A549 (cell line): ENCODE measurements at regions not wholly inside any gene's neighbourhood (a gene's known extent, or its start where the extent isn't known, plus 50 kb on each side); places are given as distances from the start of the nearest gene placed in this dataset.

Experiments
- ATAC-seq, 2 experiments: fragments of 200-7000 bp in 1 of 2; fragments of >200 bp in 1 of 2; cut with Nextera tagmentation in 1 of 2; cut with Tn5 transposase in 1 of 2; 3 replicates each; pipeline versions ENCODE4 v1.8.0 to v1.9.1; 2018 to 2020; ENCODE audit warnings: mild to moderate bottlenecking in 1 of 2, moderate library complexity in 1 of 2
- CTCF ChIA-PET: fragments of 300-600 bp; sonication (Branson Sonifier 250); formaldehyde crosslinking; extraction: SDS; loops from one replicate; lab custom pipeline; 2021; ENCODE audit warnings: antibody characterized with exemption, inconsistent platforms; lab: Yijun Ruan, JAX
- POLR2A ChIA-PET: fragments of 350-600 bp; formaldehyde crosslinking; extraction: SDS; loops from one replicate; lab custom pipeline; 2021; ENCODE audit warnings: antibody characterized with exemption, inconsistent platforms; lab: Yijun Ruan, JAX
- DNase-seq, 2 experiments: peaks; one replicate each; pipeline versions ENCODE4 v3.0.0 to v3.0.0-alpha.2; 2011 to 2016; ENCODE audit warnings: low read depth in 1 of 2, low spot score in 1 of 2
- FAIRE-seq: peaks from 2 replicates; lab custom pipeline; 2011; peaks lifted over from hg19 to GRCh38; lab: Jason Lieb, UNC
- H3K27ac ChIP-seq, 2 experiments: fragments of >200 bp; sonication (Bioruptor Twin); formaldehyde crosslinking; 3 replicates each; pipeline ENCODE4 v1.5.1; 2016 to 2017
- H3K4me1 ChIP-seq: fragments of >200 bp; sonication (Bioruptor Twin); formaldehyde crosslinking; 3 replicates; pipeline ENCODE4 v1.6.1; 2016
- H3K4me2 ChIP-seq: fragments of >200 bp; sonication (Bioruptor Twin); formaldehyde crosslinking; 3 replicates; pipeline ENCODE4 v1.6.1; 2016
- H3K4me3 ChIP-seq: fragments of >200 bp; sonication (Bioruptor Twin); formaldehyde crosslinking; 3 replicates; pipeline ENCODE4 v1.5.1; 2016
- H3K9me3 ChIP-seq: fragments of >200 bp; sonication (Bioruptor Twin); formaldehyde crosslinking; 3 replicates; pipeline ENCODE4 v1.6.1; 2016
- BCL3 ChIP-seq: fragments of >200 bp; sonication (Bioruptor Twin); formaldehyde crosslinking; IDR thresholded peaks from 3 replicates; pipeline ENCODE4 v1.6.1; 2016
- CEBPB ChIP-seq, 2 experiments: fragments of >200 bp in 1 of 2; sonication (Bioruptor Twin) in 1 of 2; formaldehyde crosslinking in 1 of 2; IDR thresholded peaks; 2 replicates each; pipeline ENCODE4 v1.6.1; 2012 to 2016
- CHD4 ChIP-seq: fragments of 200-600 bp; sonication (generic); IDR thresholded peaks from 2 replicates; pipeline ENCODE4 v1.6.1; 2016; ENCODE audit warnings: antibody characterized with exemption, mild to moderate bottlenecking, borderline replicate concordance
- CTCF ChIP-seq: fragments of >200 bp; sonication (Bioruptor Twin); formaldehyde crosslinking; IDR thresholded peaks from 3 replicates; pipeline ENCODE4 v1.5.1; 2016
- EHMT2 ChIP-seq: fragments of 200-600 bp; sonication (generic); IDR thresholded peaks from 2 replicates; pipeline ENCODE4 v1.6.1; 2016; ENCODE audit warnings: antibody characterized with exemption, low read depth, mild to moderate bottlenecking, moderate library complexity
- ESRRA ChIP-seq: fragments of 150-350 bp; IDR thresholded peaks from 2 replicates; pipeline ENCODE4 v1.6.1; 2014; ENCODE audit warnings: mild to moderate bottlenecking, low read length, borderline replicate concordance
- FOSL2 ChIP-seq, 2 experiments: fragments of 450-650 bp in 1 of 2; fragments of >200 bp in 1 of 2; sonication (Bioruptor Twin) in 1 of 2; formaldehyde crosslinking; IDR thresholded peaks; 2 replicates each; pipeline versions ENCODE4 v1.5.0 to v1.6.1; 2016 to 2020; ENCODE audit warnings: mild to moderate bottlenecking in 1 of 2, moderate library complexity in 1 of 2
- FOXS1 ChIP-seq: fragments of 250-450 bp; sonication (Bioruptor Pico); IDR thresholded peaks from 2 replicates; pipeline ENCODE4 v1.5.0; 2020; ENCODE audit warnings: mild to moderate bottlenecking, moderate library complexity
- GATA3 ChIP-seq: IDR thresholded peaks from 2 replicates; pipeline ENCODE4 v1.6.1; 2012; ENCODE audit warnings: borderline replicate concordance
- HES2 ChIP-seq: fragments of >200 bp; sonication (Bioruptor Twin); formaldehyde crosslinking; IDR thresholded peaks from 2 replicates; pipeline ENCODE4 v1.6.1; 2016
- MAZ ChIP-seq: fragments of 150-350 bp; IDR thresholded peaks from 2 replicates; pipeline ENCODE4 v1.6.1; 2014; ENCODE audit warnings: antibody characterized with exemption, low read depth, low read length, borderline replicate concordance
- MYC ChIP-seq: IDR thresholded peaks from 2 replicates; pipeline ENCODE4 v1.6.1; 2012; ENCODE audit warnings: mild to moderate bottlenecking, inconsistent platforms, low read length, improper control_type of control experiment, borderline replicate concordance
- NFE2L2 ChIP-seq: fragments of 150-350 bp; conservative IDR thresholded peaks from 2 replicates; pipeline ENCODE4 v1.6.1; 2014; ENCODE audit warnings: low read length
- POLR2AphosphoS2 ChIP-seq: conservative IDR thresholded peaks from 2 replicates; pipeline ENCODE4 v1.6.1; 2012; ENCODE audit warnings: low read length, improper control_type of control experiment, inconsistent platforms
- RCOR1 ChIP-seq: fragments of 150-350 bp; IDR thresholded peaks from 2 replicates; pipeline ENCODE4 v1.6.1; 2014; ENCODE audit warnings: antibody characterized with exemption, low read length, low read depth
- TP53 ChIP-seq: fragments of 250-450 bp; sonication (Bioruptor Pico); IDR thresholded peaks from 2 replicates; pipeline ENCODE4 v1.5.0; 2021; ENCODE audit warnings: mild to moderate bottlenecking, moderate library complexity
- USF2 ChIP-seq: fragments of 450-650 bp; IDR thresholded peaks from 2 replicates; pipeline ENCODE4 v1.6.1; 2014; ENCODE audit warnings: antibody characterized with exemption
- ZSCAN20 ChIP-seq: fragments of 250-450 bp; sonication (Bioruptor Pico); IDR thresholded peaks from 2 replicates; pipeline ENCODE4 v1.8.0; 2022; ENCODE audit warnings: mild to moderate bottlenecking, moderate library complexity
- WGBS: methylation state at CpG from one replicate; pipeline ENCODE4 v1.1.6; 2017; ENCODE audit errors: missing lambda C conversion rate; 5-methylcytosine and 5-hydroxymethylcytosine counted together
- TF ChIP-seq, protein P1 (sequence below): fragments of 250-450 bp; sonication (Bioruptor Pico); IDR thresholded peaks from 2 replicates; pipeline ENCODE4 v1.5.0; 2020; ENCODE audit warnings: low read depth, mild to moderate bottlenecking, moderate library complexity
- TF ChIP-seq, protein P2 (sequence below): fragments of 150-350 bp; IDR thresholded peaks from 2 replicates; pipeline ENCODE4 v1.6.1; 2014; ENCODE audit warnings: low read depth, mild to moderate bottlenecking, low read length
- TF ChIP-seq, protein P3 (sequence below): IDR thresholded peaks from 2 replicates; pipeline ENCODE4 v1.6.1; 2012

DNA sequence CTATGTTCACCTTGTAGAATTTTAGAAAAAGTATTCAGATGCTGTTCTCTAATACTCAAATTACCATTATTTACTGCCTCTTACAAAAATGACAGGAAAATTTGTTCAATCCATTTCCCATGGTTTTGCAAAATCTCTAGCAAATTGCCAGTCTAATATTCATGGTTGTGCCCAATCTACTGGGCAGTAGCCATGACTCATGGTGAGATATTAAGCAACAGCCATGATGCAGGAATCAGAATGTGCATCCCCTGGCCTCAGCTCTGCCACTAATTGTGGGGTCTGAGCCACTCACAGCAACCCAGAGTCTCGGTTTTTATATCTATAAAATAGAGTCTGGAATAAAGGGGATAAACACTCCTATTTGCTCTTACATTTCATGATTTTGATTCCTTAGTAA lies 353.6 kb downstream of the DEPDC1B start:
- no peak overlapping the region for H3K4me2 ChIP-seq
- CTCF ChIA-PET = no interaction called here
- ATAC-seq = 0 out of 6 replicates have a peak, but pooled peaks of 1 of the 2 experiments have one; percentile 30
- POLR2A ChIA-PET = interaction anchor here (1.0 kb wide), 1 partner anchor 150 kb away, joined by 3 read pairs; no protein-coding TSS in a partner anchor
- no peak for TF ChIP-seq MYC
- no peak for TF ChIP-seq RCOR1
- no peak for TF ChIP-seq FOSL2 (IDR thresholded peaks at IDR 0.05)
- TF ChIP-seq FOSL2 (CRISPR knock-in tag; IDR thresholded peaks at IDR 0.05) = 0 out of 2 replicates have a peak, but pooled peaks have one; percentile 26
- no peak for TF ChIP-seq TP53 (CRISPR knock-in tag)
- 0 out of 4 replicates have a peak, but pooled peaks of 1 of the 2 experiments have one; percentile 24 for TF ChIP-seq CEBPB (IDR thresholded peaks at IDR 0.05)
- TF ChIP-seq, all 56 proteins: peak for 2
- H3K4me3 ChIP-seq = no peak overlapping the region
- no peaks in the 10 kb centered on the region for H3K4me1 ChIP-seq
- H3K27ac ChIP-seq = no peak overlapping the region
- WGBS = 26% methylated on average over 1 of the region's 1 CpG
- FAIRE-seq = no peak
- no peak for DNase-seq
- H3K9me3 ChIP-seq = no peaks in the 10 kb centered on the region

DNA sequence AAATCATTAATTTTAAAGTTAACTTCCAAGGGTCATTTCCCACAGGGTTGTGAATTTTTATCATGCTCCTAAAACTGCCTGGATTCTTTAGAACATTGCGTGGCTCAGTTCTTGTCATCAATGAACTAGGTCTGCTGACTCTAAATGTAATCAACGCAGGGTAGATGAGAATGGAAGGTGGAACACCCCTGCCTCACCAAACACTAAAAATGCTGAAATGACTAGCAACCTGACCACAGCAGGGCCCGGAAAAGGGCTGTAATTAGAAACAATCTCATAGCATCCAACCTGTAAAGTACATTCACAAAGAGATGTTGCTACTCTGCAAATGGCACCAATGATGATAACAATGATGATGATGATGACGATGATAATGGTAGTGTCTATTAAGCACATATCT lies 356.9 kb downstream of the DEPDC1B start:
- Histone ChIP-seq H3K4me1 (no peaks in the 10 kb centered on the region), H3K9me3 (no peaks in the 10 kb centered on the region), H3K4me2 (no peak overlapping the region), H3K4me3 (no peak overlapping the region), H3K27ac (no peak overlapping the region)
- 74% methylated on average over 4 of the region's 4 CpGs for WGBS
- TF ChIP-seq, protein P1, sequence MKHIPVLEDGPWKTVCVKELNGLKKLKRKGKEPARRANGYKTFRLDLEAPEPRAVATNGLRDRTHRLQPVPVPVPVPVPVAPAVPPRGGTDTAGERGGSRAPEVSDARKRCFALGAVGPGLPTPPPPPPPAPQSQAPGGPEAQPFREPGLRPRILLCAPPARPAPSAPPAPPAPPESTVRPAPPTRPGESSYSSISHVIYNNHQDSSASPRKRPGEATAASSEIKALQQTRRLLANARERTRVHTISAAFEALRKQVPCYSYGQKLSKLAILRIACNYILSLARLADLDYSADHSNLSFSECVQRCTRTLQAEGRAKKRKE (CRISPR knock-in tag) = no peak
- TF ChIP-seq ZSCAN20 (CRISPR knock-in tag) (no peak), HES2 (no peak), CTCF (no peak), MYC (no peak)
- no peak for ATAC-seq
- no peak for FAIRE-seq
- no peak for DNase-seq
- ChIA-PET CTCF (no interaction called here), POLR2A (no interaction called here)

GRCh38 chr5:60340965-60341471 lies 358.9 kb downstream of the DEPDC1B start:
- Histone ChIP-seq H3K27ac (no peak overlapping the region), H3K4me1 (no peaks in the 10 kb centered on the region), H3K4me3 (no peak overlapping the region), H3K4me2 (no peak overlapping the region), H3K9me3 (no peaks in the 10 kb centered on the region)
- FAIRE-seq (no peak), ATAC-seq (peak in 1 of 2 experiments; percentile 24; a peak in 1 of 6 replicates), DNase-seq (no peak)
- WGBS = 23% methylated on average over 2 of the region's 2 CpGs
- TF ChIP-seq POLR2AphosphoS2 (no peak), FOXS1 (CRISPR knock-in tag) (no peak), BCL3 (no peak), GATA3 (no peak), MAZ (no peak)
- POLR2A ChIA-PET = no interaction called here
- CTCF ChIA-PET = interaction anchor here (0.7 kb wide), 1 partner anchor 848 kb away, joined by 3 read pairs; no protein-coding TSS in a partner anchor

DNA sequence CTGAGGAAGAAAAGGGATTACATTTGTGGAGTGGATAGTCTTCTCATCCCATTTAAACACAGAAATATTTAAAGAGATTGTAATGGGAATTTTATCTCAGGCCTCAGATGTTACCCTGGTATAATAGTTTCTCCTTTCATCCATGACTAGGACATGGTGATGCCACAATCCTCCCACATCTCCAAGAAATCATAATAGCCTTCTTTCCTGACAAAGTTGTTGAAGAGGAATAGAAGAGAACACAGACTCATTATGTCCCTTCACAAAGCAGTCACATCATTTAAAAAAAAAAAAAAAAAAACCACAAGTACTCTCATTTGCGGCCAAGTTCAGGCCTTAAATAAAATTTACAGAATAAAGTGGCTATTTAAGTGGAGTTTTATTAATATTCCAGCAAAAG lies 359.6 kb downstream of the DEPDC1B start:
- Histone ChIP-seq H3K4me1 (no peaks in the 10 kb centered on the region), H3K9me3 (no peaks in the 10 kb centered on the region), H3K27ac (no peak overlapping the region), H3K4me3 (no peak overlapping the region), H3K4me2 (no peak overlapping the region)
- ATAC-seq = no peak
- no peak for DNase-seq
- no peak for FAIRE-seq
- 58% methylated on average over 1 of the region's 1 CpG for WGBS
- POLR2A ChIA-PET = no interaction called here
- CTCF ChIA-PET = interaction anchor here (0.6 to 0.7 kb wide), 2 partner anchors 552 to 847 kb away, joined by 3 read pairs; no protein-coding TSS in a partner anchor
- TF ChIP-seq NFE2L2 (no peak), CHD4 (no peak), HES2 (no peak), EHMT2 (no peak), GATA3 (no peak), USF2 (no peak), ESRRA (no peak)
- TF ChIP-seq, protein P2, sequence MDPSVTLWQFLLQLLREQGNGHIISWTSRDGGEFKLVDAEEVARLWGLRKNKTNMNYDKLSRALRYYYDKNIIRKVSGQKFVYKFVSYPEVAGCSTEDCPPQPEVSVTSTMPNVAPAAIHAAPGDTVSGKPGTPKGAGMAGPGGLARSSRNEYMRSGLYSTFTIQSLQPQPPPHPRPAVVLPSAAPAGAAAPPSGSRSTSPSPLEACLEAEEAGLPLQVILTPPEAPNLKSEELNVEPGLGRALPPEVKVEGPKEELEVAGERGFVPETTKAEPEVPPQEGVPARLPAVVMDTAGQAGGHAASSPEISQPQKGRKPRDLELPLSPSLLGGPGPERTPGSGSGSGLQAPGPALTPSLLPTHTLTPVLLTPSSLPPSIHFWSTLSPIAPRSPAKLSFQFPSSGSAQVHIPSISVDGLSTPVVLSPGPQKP = no peak
- TF ChIP-seq, protein P3, sequence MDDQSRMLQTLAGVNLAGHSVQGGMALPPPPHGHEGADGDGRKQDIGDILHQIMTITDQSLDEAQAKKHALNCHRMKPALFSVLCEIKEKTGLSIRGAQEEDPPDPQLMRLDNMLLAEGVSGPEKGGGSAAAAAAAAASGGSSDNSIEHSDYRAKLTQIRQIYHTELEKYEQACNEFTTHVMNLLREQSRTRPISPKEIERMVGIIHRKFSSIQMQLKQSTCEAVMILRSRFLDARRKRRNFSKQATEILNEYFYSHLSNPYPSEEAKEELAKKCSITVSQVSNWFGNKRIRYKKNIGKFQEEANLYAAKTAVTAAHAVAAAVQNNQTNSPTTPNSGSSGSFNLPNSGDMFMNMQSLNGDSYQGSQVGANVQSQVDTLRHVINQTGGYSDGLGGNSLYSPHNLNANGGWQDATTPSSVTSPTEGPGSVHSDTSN = no peak
